ENCODE measurements at regions not wholly inside any gene's neighbourhood (a gene's known extent, or its start where the extent isn't known, plus 50 kb on each side); places are given as distances from the start of the nearest gene placed in this dataset.

- Histone ChIP-seq H3K4me1 (no peaks in the 10 kb centered on the region), H3K27ac (no peak overlapping the region), H3K36me3 (no peaks in the 10 kb centered on the region), H3K9me3 (no peaks in the 10 kb centered on the region), H3K4me3 (no peak overlapping the region), H3K27me3 (no peaks in the 10 kb centered on the region)
- 70 to 81% methylated on average over 1 to 6 of the region's 6 CpGs for WGBS, 2 donors (ENCODE audit: low coverage in 1 of 2)
- intact Hi-C loops (cut with DNase I; ENCODE audit: low total_unique reads) (no loop called here), in situ Hi-C loops (cut with MboI; ENCODE audit: low pct_ligation_motif_present in 1 of 4, low pct_unique_long_range_greater_than_20kb in 1 of 4, low sequenced_read_pairs in 3 of 4) (no loop called here)
- TF ChIP-seq POLR2AphosphoS5 (IDR thresholded peaks at IDR 0.05): no peak
- TF ChIP-seq EP300 (IDR thresholded peaks at IDR 0.05; ENCODE audit: low read depth): no peak
- no peak for TF ChIP-seq CTCF (IDR thresholded peaks at IDR 0.05)
- TF ChIP-seq POLR2A (IDR thresholded peaks at IDR 0.05): no peak
- DNase-seq: no peak
Observed at GRCh38 chr5:153080940-153081339, 409.5 kb upstream of the GRIA1 start.

GRCh38 chr5:153081385-153081784, 409.1 kb upstream of the GRIA1 start:
- no peaks in the 10 kb centered on the region for H3K36me3 ChIP-seq
- no peaks in the 10 kb centered on the region for H3K4me1 ChIP-seq
- WGBS, 2 donors (ENCODE audit: low coverage in 1 of 2): 62 to 65% methylated on average over 4 of the region's 4 CpGs
- no peak for TF ChIP-seq POLR2AphosphoS5 (IDR thresholded peaks at IDR 0.05)
- no peaks in the 10 kb centered on the region for H3K27me3 ChIP-seq
- H3K27ac ChIP-seq: no peak overlapping the region
- in situ Hi-C loops (cut with MboI; ENCODE audit: low pct_ligation_motif_present in 1 of 4, low pct_unique_long_range_greater_than_20kb in 1 of 4, low sequenced_read_pairs in 3 of 4): no loop called here
- H3K9me3 ChIP-seq: no peaks in the 10 kb centered on the region
- intact Hi-C loops (cut with DNase I; ENCODE audit: low total_unique reads): no loop called here
- no peak overlapping the region for H3K4me3 ChIP-seq
- DNase-seq: no peak

- Histone ChIP-seq H3K4me1 (no peaks in the 10 kb centered on the region), H3K9me3 (no peaks in the 10 kb centered on the region), H3K27ac (no peak overlapping the region), H3K4me3 (no peak overlapping the region), H3K27me3 (no peaks in the 10 kb centered on the region), H3K36me3 (no peaks in the 10 kb centered on the region)
- TF ChIP-seq EP300 (IDR thresholded peaks at IDR 0.05; ENCODE audit: low read depth): no peak
- TF ChIP-seq POLR2A (IDR thresholded peaks at IDR 0.05): no peak
- TF ChIP-seq POLR2AphosphoS5 (IDR thresholded peaks at IDR 0.05): no peak
- TF ChIP-seq CTCF (IDR thresholded peaks at IDR 0.05): no peak
- 86 to 89% methylated on average over 3 of the region's 3 CpGs for WGBS, 2 donors (ENCODE audit: low coverage in 1 of 2)
- intact Hi-C loops (cut with DNase I; ENCODE audit: low total_unique reads): no loop called here
- no peak for DNase-seq
- in situ Hi-C loops (cut with MboI; ENCODE audit: low pct_ligation_motif_present in 1 of 4, low pct_unique_long_range_greater_than_20kb in 1 of 4, low sequenced_read_pairs in 3 of 4): no loop called here
Observed at GRCh38 chr5:153084511-153084910, 406.0 kb upstream of the GRIA1 start.

- Histone ChIP-seq H3K4me3 (no peak overlapping the region), H3K4me1 (no peaks in the 10 kb centered on the region), H3K9me3 (no peaks in the 10 kb centered on the region), H3K27ac (no peak overlapping the region), H3K36me3 (no peaks in the 10 kb centered on the region), H3K27me3 (no peaks in the 10 kb centered on the region)
- TF ChIP-seq EP300 (IDR thresholded peaks at IDR 0.05; ENCODE audit: low read depth) (no peak), POLR2AphosphoS5 (IDR thresholded peaks at IDR 0.05) (no peak), POLR2A (IDR thresholded peaks at IDR 0.05) (no peak), CTCF (IDR thresholded peaks at IDR 0.05) (no peak)
- in situ Hi-C loops (cut with MboI; ENCODE audit: low pct_ligation_motif_present in 1 of 4, low pct_unique_long_range_greater_than_20kb in 1 of 4, low sequenced_read_pairs in 3 of 4): no loop called here
- intact Hi-C loops (cut with DNase I; ENCODE audit: low total_unique reads): no loop called here
- no peak for DNase-seq
- 52 to 60% methylated on average over 2 of the region's 2 CpGs for WGBS, 2 donors (ENCODE audit: low coverage in 1 of 2)
Observed at GRCh38 chr5:153086486-153086885, 404.0 kb upstream of the GRIA1 start.

- H3K4me3 ChIP-seq: no peak overlapping the region
- TF ChIP-seq EP300 (IDR thresholded peaks at IDR 0.05; ENCODE audit: low read depth) (no peak), POLR2AphosphoS5 (IDR thresholded peaks at IDR 0.05) (no peak), POLR2A (IDR thresholded peaks at IDR 0.05) (no peak), CTCF (IDR thresholded peaks at IDR 0.05) (no peak)
- H3K27ac ChIP-seq: no peak overlapping the region
- 78 to 90% methylated on average over 1 of the region's 1 CpG for WGBS, 2 donors (ENCODE audit: low coverage in 1 of 2)
- intact Hi-C loops (cut with DNase I; ENCODE audit: low total_unique reads) (no loop called here), in situ Hi-C loops (cut with MboI; ENCODE audit: low pct_ligation_motif_present in 1 of 4, low pct_unique_long_range_greater_than_20kb in 1 of 4, low sequenced_read_pairs in 3 of 4) (no loop called here)
- H3K27me3 ChIP-seq: no peaks in the 10 kb centered on the region
- H3K36me3 ChIP-seq: no peaks in the 10 kb centered on the region
- no peaks in the 10 kb centered on the region for H3K9me3 ChIP-seq
- H3K4me1 ChIP-seq: no peaks in the 10 kb centered on the region
- DNase-seq: no peak
Observed at GRCh38 chr5:153088538-153088937, 401.9 kb upstream of the GRIA1 start.
